ENCODE measurements at regions not wholly inside any gene's neighbourhood (a gene's known extent, or its start where the extent isn't known, plus 50 kb on each side); places are given as distances from the start of the nearest gene placed in this dataset.
"Not testable (repeated sequence)": the region's sequence is repeated elsewhere in the genome, so short reads cannot be mapped to it uniquely, and the experiment has no call there.

DNA sequence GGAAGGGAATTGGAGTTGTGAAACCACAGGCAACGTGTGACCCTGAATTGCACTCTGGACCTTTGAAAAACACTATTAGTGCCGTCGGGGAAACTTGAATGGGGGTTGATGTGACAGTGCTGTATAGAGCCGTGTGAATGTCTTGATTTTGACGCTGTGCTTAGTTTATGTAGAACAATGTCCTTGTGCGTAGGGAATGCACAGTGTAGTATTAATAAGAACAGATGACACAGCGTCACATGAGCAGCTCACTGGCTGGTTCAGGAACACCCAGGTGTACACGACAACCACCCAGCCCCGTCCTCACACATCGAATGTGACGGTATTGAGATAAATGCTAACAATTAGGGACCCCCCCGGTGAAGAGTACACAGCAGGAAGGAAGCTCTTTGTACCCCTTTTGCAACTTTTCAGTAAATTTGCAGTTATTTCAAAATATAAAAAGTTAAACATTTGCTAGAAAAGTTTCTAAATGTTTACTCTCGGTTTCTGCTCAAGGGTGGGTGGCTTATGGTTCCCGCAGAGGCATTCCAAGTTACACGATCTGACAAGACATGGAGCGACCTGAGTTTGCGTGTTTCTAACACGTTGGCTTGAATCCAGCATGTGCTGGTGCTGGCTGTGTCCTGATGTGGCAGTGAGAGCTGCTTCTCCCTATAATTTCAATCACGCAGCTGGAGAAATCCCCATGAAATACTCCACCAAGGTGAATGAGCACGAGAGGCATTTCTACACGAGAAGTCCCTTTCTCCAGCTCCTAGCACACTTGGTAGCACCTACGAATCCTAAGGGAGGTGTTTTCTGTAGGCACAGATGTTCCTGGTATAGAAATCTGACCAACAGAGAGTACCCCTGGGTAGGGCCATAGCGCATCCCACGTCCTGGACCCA is 208.0 kb upstream of the EXOC2 start:
- H3K27me3 ChIP-seq (ENCODE audit: control insufficient read depth, insufficient read depth, low read length) = peaks cover 11% of the 10 kb centered on the region
- DNase-seq = peak; percentile 17 to 38
- no peaks in the 10 kb centered on the region for H3K36me3 ChIP-seq (ENCODE audit: control insufficient read depth, insufficient read depth, low read length)
- H3K9me3 ChIP-seq (ENCODE audit: control insufficient read depth, low read depth, low read length) = no peaks in the 10 kb centered on the region
- H3K27ac ChIP-seq (ENCODE audit: low read length) = no peak overlapping the region
- no peak overlapping the region for H3K4me3 ChIP-seq (ENCODE audit: low read length)
- WGBS (ENCODE audit: insufficient coverage, low lambda C conversion rate) = 58% methylated on average over 3 of the region's 24 CpGs
- peaks cover 3% of the 10 kb centered on the region for H3K4me1 ChIP-seq (ENCODE audit: control insufficient read depth, insufficient read depth, low read length)

- no CpG with 5 or more reads among the region's 12 CpGs for WGBS (ENCODE audit: insufficient coverage, low lambda C conversion rate)
- H3K36me3 ChIP-seq (ENCODE audit: control insufficient read depth, insufficient read depth, low read length) = no peaks in the 10 kb centered on the region
- H3K9me3 ChIP-seq (ENCODE audit: control insufficient read depth, low read depth, low read length) = no peaks in the 10 kb centered on the region
- H3K4me3 ChIP-seq (ENCODE audit: low read length) = no peak overlapping the region
- H3K27me3 ChIP-seq (ENCODE audit: control insufficient read depth, insufficient read depth, low read length) = peaks cover 18% of the 10 kb centered on the region
- H3K4me1 ChIP-seq (ENCODE audit: control insufficient read depth, insufficient read depth, low read length) = peaks cover 3% of the 10 kb centered on the region
- H3K27ac ChIP-seq (ENCODE audit: low read length) = no peak overlapping the region
- DNase-seq = no peak
These were observed 204.7 kb upstream of the EXOC2 start for GRCh38 chr6:897528-898207.

DNA sequence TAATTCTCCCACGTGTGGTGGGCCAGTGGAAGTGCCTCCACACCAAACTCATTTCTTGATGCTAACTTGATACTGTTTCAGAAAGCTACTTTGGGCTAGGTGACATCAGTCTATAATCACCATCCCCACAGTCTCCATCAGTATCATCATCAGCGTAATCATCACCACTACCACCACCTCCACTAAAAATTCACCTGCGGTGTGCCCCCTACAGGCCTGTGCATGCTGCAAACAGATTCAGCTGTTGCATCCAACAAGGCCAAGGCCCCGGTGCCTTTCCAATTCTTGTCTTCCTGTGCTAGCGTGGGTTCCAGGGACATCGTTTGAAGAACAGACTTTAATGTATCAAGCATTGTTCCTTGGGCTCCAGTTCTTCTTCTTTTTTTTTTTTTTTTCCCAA is 201.3 kb upstream of the EXOC2 start:
- no CpG with 5 or more reads among the region's 6 CpGs for WGBS (ENCODE audit: insufficient coverage, low lambda C conversion rate)
- DNase-seq = no peak

DNA sequence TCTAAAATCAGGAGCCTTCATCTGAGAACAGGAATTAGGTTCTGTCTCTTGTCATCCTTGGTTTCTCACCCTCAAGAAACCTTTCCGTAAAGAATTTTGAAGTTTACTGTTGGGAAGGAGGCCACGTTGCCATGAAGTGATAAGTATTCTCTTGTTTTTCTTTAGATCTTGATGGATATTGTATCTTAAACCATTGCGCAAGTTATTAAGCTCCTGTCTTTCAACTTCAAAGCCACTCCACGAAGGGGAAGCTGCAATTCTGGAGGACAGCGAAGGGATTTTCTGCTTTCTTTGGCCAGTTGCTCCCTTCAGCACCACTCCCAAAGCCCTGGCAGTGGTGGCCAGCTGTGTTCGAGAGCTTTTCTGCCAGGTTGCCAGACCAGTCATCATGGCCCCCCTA is 198.1 kb upstream of the EXOC2 start:
- Histone ChIP-seq H3K27me3 (ENCODE audit: control insufficient read depth, insufficient read depth, low read length) (peaks cover 14% of the 10 kb centered on the region), H3K4me1 (ENCODE audit: control insufficient read depth, insufficient read depth, low read length) (no peaks in the 10 kb centered on the region), H3K4me3 (ENCODE audit: low read length) (no peak overlapping the region), H3K9me3 (ENCODE audit: control insufficient read depth, low read depth, low read length) (peaks cover 3% of the 10 kb centered on the region), H3K27ac (ENCODE audit: low read length) (no peak overlapping the region), H3K36me3 (ENCODE audit: control insufficient read depth, insufficient read depth, low read length) (no peaks in the 10 kb centered on the region)
- no peak for DNase-seq
- WGBS (ENCODE audit: insufficient coverage, low lambda C conversion rate) = 68% methylated on average over 4 of the region's 6 CpGs

More for the DNA sequence above, 201.3 kb upstream of the EXOC2 start:
- H3K9me3 ChIP-seq (ENCODE audit: control insufficient read depth, low read depth, low read length) = no peaks in the 10 kb centered on the region
- H3K4me3 ChIP-seq (ENCODE audit: low read length) = no peak overlapping the region
- H3K27ac ChIP-seq (ENCODE audit: low read length) = no peak overlapping the region
- peaks cover 18% of the 10 kb centered on the region for H3K27me3 ChIP-seq (ENCODE audit: control insufficient read depth, insufficient read depth, low read length)
- no peaks in the 10 kb centered on the region for H3K4me1 ChIP-seq (ENCODE audit: control insufficient read depth, insufficient read depth, low read length)
- no peaks in the 10 kb centered on the region for H3K36me3 ChIP-seq (ENCODE audit: control insufficient read depth, insufficient read depth, low read length)

DNA sequence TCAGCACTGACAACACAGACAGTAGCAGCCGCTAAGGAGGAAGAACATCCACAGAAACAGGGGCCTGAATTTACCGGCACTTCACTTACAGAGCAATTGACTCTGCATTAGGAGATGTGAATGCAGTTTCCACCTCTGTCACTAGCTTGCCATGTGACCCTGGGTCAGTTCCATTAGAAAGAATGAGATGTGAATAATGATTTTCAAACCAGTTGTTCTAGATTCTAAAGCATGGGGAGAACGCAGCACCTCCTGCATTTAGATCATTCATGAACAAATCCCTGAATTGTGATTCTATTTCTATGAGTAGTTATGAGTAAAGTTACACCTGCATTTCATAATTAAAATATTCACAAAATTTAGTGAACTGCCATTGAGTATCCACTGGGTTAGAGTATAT is 197.3 kb upstream of the EXOC2 start:
- no peak overlapping the region for H3K4me3 ChIP-seq (ENCODE audit: low read length)
- H3K4me1 ChIP-seq (ENCODE audit: control insufficient read depth, insufficient read depth, low read length) = peaks cover 4% of the 10 kb centered on the region
- no peak overlapping the region for H3K27ac ChIP-seq (ENCODE audit: low read length)
- WGBS (ENCODE audit: insufficient coverage, low lambda C conversion rate) = 83% methylated on average over 1 of the region's 3 CpGs
- peaks cover 3% of the 10 kb centered on the region for H3K9me3 ChIP-seq (ENCODE audit: control insufficient read depth, low read depth, low read length)
- H3K27me3 ChIP-seq (ENCODE audit: control insufficient read depth, insufficient read depth, low read length) = peaks cover 12% of the 10 kb centered on the region
- no peaks in the 10 kb centered on the region for H3K36me3 ChIP-seq (ENCODE audit: control insufficient read depth, insufficient read depth, low read length)
- no peak for DNase-seq

GRCh38 chr6:887583-888235 is 194.8 kb upstream of the EXOC2 start:
- H3K36me3 ChIP-seq (ENCODE audit: control insufficient read depth, insufficient read depth, low read length) = no peaks in the 10 kb centered on the region
- peaks cover 13% of the 10 kb centered on the region for H3K4me1 ChIP-seq (ENCODE audit: control insufficient read depth, insufficient read depth, low read length)
- no CpG with 5 or more reads among the region's 35 CpGs for WGBS (ENCODE audit: insufficient coverage, low lambda C conversion rate)
- peaks cover 3% of the 10 kb centered on the region for H3K9me3 ChIP-seq (ENCODE audit: control insufficient read depth, low read depth, low read length)
- peaks cover 7% of the 10 kb centered on the region for H3K27me3 ChIP-seq (ENCODE audit: control insufficient read depth, insufficient read depth, low read length)
- no peak overlapping the region for H3K4me3 ChIP-seq (ENCODE audit: low read length)
- no peak overlapping the region for H3K27ac ChIP-seq (ENCODE audit: low read length)
- DNase-seq = no peak

GRCh38 chr6:886116-886515 is 193.2 kb upstream of the EXOC2 start:
- H3K27me3 ChIP-seq (ENCODE audit: control insufficient read depth, insufficient read depth, low read length); H3K27ac ChIP-seq (ENCODE audit: low read length); DNase-seq; H3K9me3 ChIP-seq (ENCODE audit: control insufficient read depth, low read depth, low read length); H3K36me3 ChIP-seq (ENCODE audit: control insufficient read depth, insufficient read depth, low read length); H3K4me3 ChIP-seq (ENCODE audit: low read length): not testable (repeated sequence)
- 100% methylated on average over 3 of the region's 9 CpGs for WGBS (ENCODE audit: insufficient coverage, low lambda C conversion rate)
- H3K4me1 ChIP-seq (ENCODE audit: control insufficient read depth, insufficient read depth, low read length) = peaks cover 13% of the 10 kb centered on the region

DNA sequence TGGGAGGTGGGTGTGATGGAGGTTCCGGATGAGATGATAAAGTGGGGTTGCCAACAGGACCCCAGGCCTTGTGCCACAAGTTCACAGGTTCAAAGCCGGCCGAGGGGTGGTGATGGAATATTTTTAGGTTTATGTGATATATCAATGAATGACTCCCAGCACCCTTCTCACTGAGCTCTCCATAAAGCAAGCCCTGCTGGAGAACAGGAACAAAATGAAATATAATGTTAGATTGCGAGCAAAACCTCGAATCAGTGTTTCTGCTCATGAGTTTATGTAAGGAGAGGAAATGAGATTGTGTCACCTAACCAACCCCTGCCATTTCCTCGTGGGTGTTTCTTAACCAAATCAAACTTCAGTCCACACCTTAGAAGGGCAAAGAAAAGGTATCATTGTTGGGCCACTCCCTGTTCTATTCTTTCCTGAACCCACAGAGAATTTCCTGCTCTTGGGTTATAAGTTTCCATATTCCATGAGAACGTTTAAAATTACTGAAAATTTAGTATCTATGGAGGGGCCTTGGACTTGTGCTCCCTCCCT is 192.2 kb upstream of the EXOC2 start:
- no peaks in the 10 kb centered on the region for H3K36me3 ChIP-seq (ENCODE audit: control insufficient read depth, insufficient read depth, low read length)
- no CpG with 5 or more reads among the region's 7 CpGs for WGBS (ENCODE audit: insufficient coverage, low lambda C conversion rate)
- no peak overlapping the region for H3K4me3 ChIP-seq (ENCODE audit: low read length)
- H3K9me3 ChIP-seq (ENCODE audit: control insufficient read depth, low read depth, low read length) = peaks cover 3% of the 10 kb centered on the region
- peaks cover 13% of the 10 kb centered on the region for H3K4me1 ChIP-seq (ENCODE audit: control insufficient read depth, insufficient read depth, low read length)
- H3K27me3 ChIP-seq (ENCODE audit: control insufficient read depth, insufficient read depth, low read length) = peaks cover 11% of the 10 kb centered on the region
- H3K27ac ChIP-seq (ENCODE audit: low read length) = no peak overlapping the region
- peak; percentile 23 to 74 for DNase-seq

GRCh38 chr6:884570-884969 is 191.6 kb upstream of the EXOC2 start:
- Histone ChIP-seq H3K4me3 (ENCODE audit: low read length) (no peak overlapping the region), H3K36me3 (ENCODE audit: control insufficient read depth, insufficient read depth, low read length) (no peaks in the 10 kb centered on the region), H3K9me3 (ENCODE audit: control insufficient read depth, low read depth, low read length) (peaks cover 3% of the 10 kb centered on the region), H3K27ac (ENCODE audit: low read length) (no peak overlapping the region), H3K27me3 (ENCODE audit: control insufficient read depth, insufficient read depth, low read length) (peaks cover 16% of the 10 kb centered on the region), H3K4me1 (ENCODE audit: control insufficient read depth, insufficient read depth, low read length) (peaks cover 13% of the 10 kb centered on the region)
- 20% methylated on average over 1 of the region's 2 CpGs for WGBS (ENCODE audit: insufficient coverage, low lambda C conversion rate)
- peak in 1 of 2 donors; percentile 83 for DNase-seq

- no CpG with 5 or more reads among the region's 11 CpGs for WGBS (ENCODE audit: insufficient coverage, low lambda C conversion rate)
- H3K36me3 ChIP-seq (ENCODE audit: control insufficient read depth, insufficient read depth, low read length) = no peaks in the 10 kb centered on the region
These were observed 189.2 kb upstream of the EXOC2 start for GRCh38 chr6:882084-882598.

More at GRCh38 chr6:882084-882598, 189.2 kb upstream of the EXOC2 start:
- DNase-seq = no peak
- Histone ChIP-seq H3K27me3 (ENCODE audit: control insufficient read depth, insufficient read depth, low read length) (peaks cover 28% of the 10 kb centered on the region), H3K4me3 (ENCODE audit: low read length) (no peak overlapping the region), H3K27ac (ENCODE audit: low read length) (no peak overlapping the region), H3K4me1 (ENCODE audit: control insufficient read depth, insufficient read depth, low read length) (peaks cover 13% of the 10 kb centered on the region), H3K9me3 (ENCODE audit: control insufficient read depth, low read depth, low read length) (no peaks in the 10 kb centered on the region)
